ENCODE measurements at regions not wholly inside any gene's neighbourhood (a gene's known extent, or its start where the extent isn't known, plus 50 kb on each side); places are given as distances from the start of the nearest gene placed in this dataset.

DNA sequence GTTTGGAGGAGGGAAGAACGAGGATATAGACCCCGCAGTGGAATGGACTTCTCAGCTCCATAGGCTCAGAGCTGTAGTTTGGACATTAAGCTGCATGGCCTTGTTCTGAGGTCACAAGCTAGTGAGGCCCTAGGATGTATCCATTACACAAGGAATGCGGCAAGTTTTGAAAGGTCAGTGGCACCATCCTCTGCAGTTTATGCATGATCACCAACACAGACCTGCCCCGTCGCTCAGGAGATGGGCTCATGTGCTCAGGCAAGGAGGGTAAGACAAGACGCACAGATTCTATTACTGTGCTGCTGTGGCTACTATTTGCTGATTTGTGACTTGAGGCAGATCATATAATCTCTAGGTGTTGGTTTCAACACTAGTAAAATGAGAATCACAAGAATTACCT lies 110.9 kb downstream of the FAM161A start:
- ATAC-seq, result no peak
- intact Hi-C loops (cut with DNase I), result no loop called here
- H3K27ac ChIP-seq, result no peak overlapping the region
- H3K9me3 ChIP-seq, result no peaks in the 10 kb centered on the region
- WGBS, 2 donors, result 89 to 94% methylated on average over 4 to 6 of the region's 6 CpGs
- TF ChIP-seq, protein P1, sequence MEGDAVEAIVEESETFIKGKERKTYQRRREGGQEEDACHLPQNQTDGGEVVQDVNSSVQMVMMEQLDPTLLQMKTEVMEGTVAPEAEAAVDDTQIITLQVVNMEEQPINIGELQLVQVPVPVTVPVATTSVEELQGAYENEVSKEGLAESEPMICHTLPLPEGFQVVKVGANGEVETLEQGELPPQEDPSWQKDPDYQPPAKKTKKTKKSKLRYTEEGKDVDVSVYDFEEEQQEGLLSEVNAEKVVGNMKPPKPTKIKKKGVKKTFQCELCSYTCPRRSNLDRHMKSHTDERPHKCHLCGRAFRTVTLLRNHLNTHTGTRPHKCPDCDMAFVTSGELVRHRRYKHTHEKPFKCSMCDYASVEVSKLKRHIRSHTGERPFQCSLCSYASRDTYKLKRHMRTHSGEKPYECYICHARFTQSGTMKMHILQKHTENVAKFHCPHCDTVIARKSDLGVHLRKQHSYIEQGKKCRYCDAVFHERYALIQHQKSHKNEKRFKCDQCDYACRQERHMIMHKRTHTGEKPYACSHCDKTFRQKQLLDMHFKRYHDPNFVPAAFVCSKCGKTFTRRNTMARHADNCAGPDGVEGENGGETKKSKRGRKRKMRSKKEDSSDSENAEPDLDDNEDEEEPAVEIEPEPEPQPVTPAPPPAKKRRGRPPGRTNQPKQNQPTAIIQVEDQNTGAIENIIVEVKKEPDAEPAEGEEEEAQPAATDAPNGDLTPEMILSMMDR (IDR thresholded peaks at IDR 0.05), result no peak
- no peak for TF ChIP-seq POLR2A (IDR thresholded peaks at IDR 0.05)
- H3K4me3 ChIP-seq, result no peak overlapping the region
- H3K36me3 ChIP-seq (replicated peaks in 1 of 2; ENCODE audit: insufficient read depth in 1 of 2, low read depth in 2 of 2), result no peaks in the 10 kb centered on the region
- no peaks in the 10 kb centered on the region for H3K4me1 ChIP-seq
- no peaks in the 10 kb centered on the region for H3K27me3 ChIP-seq
- no peak for DNase-seq

DNA sequence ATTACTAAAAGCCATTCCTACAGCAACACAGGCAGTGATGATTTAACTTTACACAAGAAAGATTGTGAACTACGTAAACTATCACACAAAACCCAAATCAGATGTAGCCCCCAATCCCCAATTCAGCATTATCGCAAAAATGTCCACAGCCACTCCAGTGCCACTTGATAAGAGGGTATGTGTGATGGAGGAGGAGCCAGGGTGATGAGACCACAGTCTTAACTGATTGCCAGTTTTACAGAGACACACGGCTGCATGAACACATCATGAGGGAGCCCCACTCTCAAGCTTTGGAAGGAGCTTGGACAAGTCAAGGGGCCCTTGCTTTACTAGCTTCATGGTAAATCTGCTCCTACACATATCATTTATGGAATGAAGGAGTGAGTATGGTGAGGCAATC lies 116.0 kb downstream of the FAM161A start:
- H3K27ac ChIP-seq, result no peak overlapping the region
- no peak for ATAC-seq

DNA sequence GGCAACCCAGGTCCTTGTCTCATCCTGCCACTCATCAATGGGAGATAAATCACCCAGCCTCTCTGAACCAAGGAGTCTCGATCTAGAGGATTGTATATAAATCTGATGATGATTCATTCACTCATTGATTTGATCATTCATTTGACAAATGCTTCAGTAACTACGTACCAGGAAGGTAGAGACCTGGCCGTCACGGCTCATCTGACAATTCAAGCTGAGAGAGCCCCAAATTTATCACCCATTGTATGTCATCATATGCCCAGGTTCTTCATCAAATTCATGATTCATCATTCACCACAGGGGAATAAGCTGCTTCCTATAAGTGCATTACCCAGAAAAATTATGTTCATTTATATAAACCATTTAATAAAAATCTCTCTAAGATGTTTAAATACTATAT lies 116.9 kb downstream of the FAM161A start:
- WGBS, 2 donors, result 83 to 86% methylated on average over 4 of the region's 4 CpGs
- no peak overlapping the region for H3K4me3 ChIP-seq
- H3K36me3 ChIP-seq (replicated peaks in 1 of 2; ENCODE audit: insufficient read depth in 1 of 2, low read depth in 2 of 2), result no peaks in the 10 kb centered on the region
- no peak overlapping the region for H3K27ac ChIP-seq
- no peaks in the 10 kb centered on the region for H3K9me3 ChIP-seq
- intact Hi-C loops (cut with DNase I), result no loop called here
- H3K4me1 ChIP-seq, result no peaks in the 10 kb centered on the region
- TF ChIP-seq, protein P1 (IDR thresholded peaks at IDR 0.05), result no peak
- TF ChIP-seq POLR2A (IDR thresholded peaks at IDR 0.05), result no peak
- DNase-seq (no peak), ATAC-seq (no peak)
- H3K27me3 ChIP-seq, result no peaks in the 10 kb centered on the region

More for the DNA sequence above, 116.0 kb downstream of the FAM161A start:
- Histone ChIP-seq H3K27me3 (no peaks in the 10 kb centered on the region), H3K4me1 (no peaks in the 10 kb centered on the region), H3K4me3 (no peak overlapping the region), H3K9me3 (no peaks in the 10 kb centered on the region), H3K36me3 (replicated peaks in 1 of 2; ENCODE audit: insufficient read depth in 1 of 2, low read depth in 2 of 2) (no peaks in the 10 kb centered on the region)
- intact Hi-C loops (cut with DNase I), result no loop called here
- no peak for DNase-seq
- WGBS, 2 donors, result 79 to 88% methylated on average over 3 of the region's 3 CpGs
- no peak for TF ChIP-seq POLR2A (IDR thresholded peaks at IDR 0.05)
- TF ChIP-seq, protein P1 (IDR thresholded peaks at IDR 0.05), result no peak

GRCh38 chr2:61733563-61733962 lies 120.3 kb downstream of the FAM161A start:
- Histone ChIP-seq H3K27ac (no peak overlapping the region), H3K36me3 (replicated peaks in 1 of 2; ENCODE audit: insufficient read depth in 1 of 2, low read depth in 2 of 2) (no peaks in the 10 kb centered on the region), H3K9me3 (no peaks in the 10 kb centered on the region), H3K27me3 (no peaks in the 10 kb centered on the region), H3K4me1 (no peaks in the 10 kb centered on the region), H3K4me3 (no peak overlapping the region)
- DNase-seq (no peak), ATAC-seq (no peak)
- intact Hi-C loops (cut with DNase I), result no loop called here
- TF ChIP-seq, protein P1 (IDR thresholded peaks at IDR 0.05), result no peak
- WGBS, 2 donors, result 92% methylated on average over 2 of the region's 2 CpGs

- no peak for ATAC-seq
- H3K36me3 ChIP-seq (replicated peaks in 1 of 2; ENCODE audit: insufficient read depth in 1 of 2, low read depth in 2 of 2), result no peaks in the 10 kb centered on the region
- no peak overlapping the region for H3K27ac ChIP-seq
- intact Hi-C loops (cut with DNase I), result no loop called here
- no peak for DNase-seq
- no peak overlapping the region for H3K4me3 ChIP-seq
- H3K9me3 ChIP-seq, result no peaks in the 10 kb centered on the region
- H3K27me3 ChIP-seq, result no peaks in the 10 kb centered on the region
- no peaks in the 10 kb centered on the region for H3K4me1 ChIP-seq
- TF ChIP-seq, protein P1 (IDR thresholded peaks at IDR 0.05), result no peak
- no peak for TF ChIP-seq POLR2A (IDR thresholded peaks at IDR 0.05)
Observed at GRCh38 chr2:61732787-61733186, 121.1 kb downstream of the FAM161A start.
